A549 (cell line): ENCODE measurements at regions not wholly inside any gene's neighbourhood (a gene's known extent, or its start where the extent isn't known, plus 50 kb on each side); places are given as distances from the start of the nearest gene placed in this dataset.

Experiments
- CHD2 ChIP-seq: fragments of 150-350 bp; IDR thresholded peaks from 2 replicates; pipeline ENCODE4 v1.6.1; 2014; ENCODE audit warnings: low read length; ENCODE audit not compliant: partially characterized antibody
- EP300 ChIP-seq, 2 experiments: fragments of >200 bp; sonication (Bioruptor Twin); formaldehyde crosslinking; IDR thresholded peaks; 2 replicates in 1 of 2; 3 replicates in 1 of 2; pipeline ENCODE4 v1.6.1; 2016 to 2017
- RARB ChIP-seq: fragments of 250-450 bp; sonication (Bioruptor Pico); IDR thresholded peaks from 2 replicates; pipeline ENCODE4 v1.8.0; 2021; ENCODE audit warnings: mild to moderate bottlenecking, moderate library complexity
- RCOR1 ChIP-seq: fragments of 150-350 bp; IDR thresholded peaks from 2 replicates; pipeline ENCODE4 v1.6.1; 2014; ENCODE audit warnings: antibody characterized with exemption, low read length, low read depth
- TF ChIP-seq, protein P1 (sequence below): fragments of 450-650 bp; IDR thresholded peaks from 2 replicates; pipeline ENCODE4 v1.6.1; 2014; ENCODE audit warnings: antibody characterized with exemption
- TF ChIP-seq, protein P2 (sequence below): fragments of >200 bp; sonication (Bioruptor Twin); formaldehyde crosslinking; IDR thresholded peaks from 3 replicates; pipeline ENCODE4 v1.5.1; 2016
- TF ChIP-seq, protein P3 (sequence below): IDR thresholded peaks from 2 replicates; pipeline ENCODE4 v1.6.1; 2012; ENCODE audit warnings: low read depth, borderline replicate concordance
- TF ChIP-seq, protein P4 (sequence below): IDR thresholded peaks from 2 replicates; pipeline ENCODE4 v1.6.1; 2012
- TF ChIP-seq, protein P5 (sequence below): fragments of 250-450 bp; sonication (Bioruptor Pico); IDR thresholded peaks from 2 replicates; pipeline ENCODE4 v1.5.0; 2021; ENCODE audit warnings: mild to moderate bottlenecking, moderate library complexity, borderline replicate concordance

DNA sequence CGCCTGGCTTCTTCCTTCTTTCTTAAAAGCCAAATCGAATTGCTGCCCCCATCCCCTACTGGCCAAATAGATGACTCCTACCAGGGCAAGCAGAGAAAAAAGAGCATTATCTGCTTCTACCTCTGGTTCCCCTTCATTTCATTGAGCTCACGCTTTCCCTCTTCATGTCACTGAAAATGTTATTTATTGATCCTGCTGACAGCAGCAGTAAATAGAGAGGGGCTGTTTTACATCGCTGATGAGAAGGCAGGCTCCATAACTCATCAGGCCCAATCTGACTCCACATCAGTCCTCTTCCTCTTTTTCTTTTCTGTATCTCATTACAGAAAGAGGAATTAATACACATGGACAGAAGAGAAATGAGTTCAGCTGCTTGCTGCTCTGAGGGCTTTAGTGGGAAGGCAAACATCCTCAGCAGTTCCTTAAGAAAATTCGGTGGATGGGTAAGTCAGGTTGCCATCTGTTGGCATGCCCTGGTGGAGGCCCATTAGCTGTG, 904.1 kb downstream of the KCNMA1 start:
- TF ChIP-seq, protein P1, sequence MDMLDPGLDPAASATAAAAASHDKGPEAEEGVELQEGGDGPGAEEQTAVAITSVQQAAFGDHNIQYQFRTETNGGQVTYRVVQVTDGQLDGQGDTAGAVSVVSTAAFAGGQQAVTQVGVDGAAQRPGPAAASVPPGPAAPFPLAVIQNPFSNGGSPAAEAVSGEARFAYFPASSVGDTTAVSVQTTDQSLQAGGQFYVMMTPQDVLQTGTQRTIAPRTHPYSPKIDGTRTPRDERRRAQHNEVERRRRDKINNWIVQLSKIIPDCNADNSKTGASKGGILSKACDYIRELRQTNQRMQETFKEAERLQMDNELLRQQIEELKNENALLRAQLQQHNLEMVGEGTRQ = no peak
- TF ChIP-seq EP300 (IDR thresholded peaks at IDR 0.05) = no peak
- TF ChIP-seq, protein P2, sequence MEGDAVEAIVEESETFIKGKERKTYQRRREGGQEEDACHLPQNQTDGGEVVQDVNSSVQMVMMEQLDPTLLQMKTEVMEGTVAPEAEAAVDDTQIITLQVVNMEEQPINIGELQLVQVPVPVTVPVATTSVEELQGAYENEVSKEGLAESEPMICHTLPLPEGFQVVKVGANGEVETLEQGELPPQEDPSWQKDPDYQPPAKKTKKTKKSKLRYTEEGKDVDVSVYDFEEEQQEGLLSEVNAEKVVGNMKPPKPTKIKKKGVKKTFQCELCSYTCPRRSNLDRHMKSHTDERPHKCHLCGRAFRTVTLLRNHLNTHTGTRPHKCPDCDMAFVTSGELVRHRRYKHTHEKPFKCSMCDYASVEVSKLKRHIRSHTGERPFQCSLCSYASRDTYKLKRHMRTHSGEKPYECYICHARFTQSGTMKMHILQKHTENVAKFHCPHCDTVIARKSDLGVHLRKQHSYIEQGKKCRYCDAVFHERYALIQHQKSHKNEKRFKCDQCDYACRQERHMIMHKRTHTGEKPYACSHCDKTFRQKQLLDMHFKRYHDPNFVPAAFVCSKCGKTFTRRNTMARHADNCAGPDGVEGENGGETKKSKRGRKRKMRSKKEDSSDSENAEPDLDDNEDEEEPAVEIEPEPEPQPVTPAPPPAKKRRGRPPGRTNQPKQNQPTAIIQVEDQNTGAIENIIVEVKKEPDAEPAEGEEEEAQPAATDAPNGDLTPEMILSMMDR = no peak
- TF ChIP-seq, protein P3, sequence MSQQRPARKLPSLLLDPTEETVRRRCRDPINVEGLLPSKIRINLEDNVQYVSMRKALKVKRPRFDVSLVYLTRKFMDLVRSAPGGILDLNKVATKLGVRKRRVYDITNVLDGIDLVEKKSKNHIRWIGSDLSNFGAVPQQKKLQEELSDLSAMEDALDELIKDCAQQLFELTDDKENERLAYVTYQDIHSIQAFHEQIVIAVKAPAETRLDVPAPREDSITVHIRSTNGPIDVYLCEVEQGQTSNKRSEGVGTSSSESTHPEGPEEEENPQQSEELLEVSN = no peak
- TF ChIP-seq, protein P4, sequence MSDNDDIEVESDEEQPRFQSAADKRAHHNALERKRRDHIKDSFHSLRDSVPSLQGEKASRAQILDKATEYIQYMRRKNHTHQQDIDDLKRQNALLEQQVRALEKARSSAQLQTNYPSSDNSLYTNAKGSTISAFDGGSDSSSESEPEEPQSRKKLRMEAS = no peak
- TF ChIP-seq, protein P5, sequence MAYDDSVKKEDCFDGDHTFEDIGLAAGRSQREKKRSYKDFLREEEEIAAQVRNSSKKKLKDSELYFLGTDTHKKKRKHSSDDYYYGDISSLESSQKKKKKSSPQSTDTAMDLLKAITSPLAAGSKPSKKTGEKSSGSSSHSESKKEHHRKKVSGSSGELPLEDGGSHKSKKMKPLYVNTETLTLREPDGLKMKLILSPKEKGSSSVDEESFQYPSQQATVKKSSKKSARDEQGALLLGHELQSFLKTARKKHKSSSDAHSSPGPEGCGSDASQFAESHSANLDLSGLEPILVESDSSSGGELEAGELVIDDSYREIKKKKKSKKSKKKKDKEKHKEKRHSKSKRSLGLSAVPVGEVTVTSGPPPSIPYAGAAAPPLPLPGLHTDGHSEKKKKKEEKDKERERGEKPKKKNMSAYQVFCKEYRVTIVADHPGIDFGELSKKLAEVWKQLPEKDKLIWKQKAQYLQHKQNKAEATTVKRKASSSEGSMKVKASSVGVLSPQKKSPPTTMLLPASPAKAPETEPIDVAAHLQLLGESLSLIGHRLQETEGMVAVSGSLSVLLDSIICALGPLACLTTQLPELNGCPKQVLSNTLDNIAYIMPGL (CRISPR knock-in tag) = no peak
- no peak for TF ChIP-seq RCOR1
- TF ChIP-seq CHD2 = no peak
- no peak for TF ChIP-seq RARB (CRISPR knock-in tag)
